C1 segment of cervical spinal cord (tissue), 14 donors: ENCODE measurements at regions not wholly inside any gene's neighbourhood (a gene's known extent, or its start where the extent isn't known, plus 50 kb on each side); places are given as distances from the start of the nearest gene placed in this dataset.

Experiments used
- DNase-seq, 14 donors: peaks; one replicate each; lab custom pipeline; 2025; lab: John Stamatoyannopoulos, UW

- no peak for DNase-seq
Observed at GRCh38 chr4:146027761-146028160, 89.1 kb upstream of the ZNF827 start.

- no peak for DNase-seq
Observed at GRCh38 chr4:146023334-146023967, 84.8 kb upstream of the ZNF827 start.

- DNase-seq: no peak
Observed at GRCh38 chr4:146022541-146022940, 83.9 kb upstream of the ZNF827 start.

- DNase-seq: no peak
Observed at GRCh38 chr4:146018247-146018646, 79.6 kb upstream of the ZNF827 start.

- DNase-seq: no peak
Observed at GRCh38 chr4:146004730-146005129, 66.1 kb upstream of the ZNF827 start.

- no peak for DNase-seq
Observed at GRCh38 chr4:145988628-145989027, 50.0 kb upstream of the ZNF827 start.
